ENCODE measurements at regions not wholly inside any gene's neighbourhood (a gene's known extent, or its start where the extent isn't known, plus 50 kb on each side); places are given as distances from the start of the nearest gene placed in this dataset.

GRCh38 chr3:28844298-28845005, 436.4 kb upstream of the RBMS3 start:
- no peak overlapping the region for H3K4me3 ChIP-seq (ENCODE audit: low read depth, low read length)
- TF ChIP-seq, protein P1, sequence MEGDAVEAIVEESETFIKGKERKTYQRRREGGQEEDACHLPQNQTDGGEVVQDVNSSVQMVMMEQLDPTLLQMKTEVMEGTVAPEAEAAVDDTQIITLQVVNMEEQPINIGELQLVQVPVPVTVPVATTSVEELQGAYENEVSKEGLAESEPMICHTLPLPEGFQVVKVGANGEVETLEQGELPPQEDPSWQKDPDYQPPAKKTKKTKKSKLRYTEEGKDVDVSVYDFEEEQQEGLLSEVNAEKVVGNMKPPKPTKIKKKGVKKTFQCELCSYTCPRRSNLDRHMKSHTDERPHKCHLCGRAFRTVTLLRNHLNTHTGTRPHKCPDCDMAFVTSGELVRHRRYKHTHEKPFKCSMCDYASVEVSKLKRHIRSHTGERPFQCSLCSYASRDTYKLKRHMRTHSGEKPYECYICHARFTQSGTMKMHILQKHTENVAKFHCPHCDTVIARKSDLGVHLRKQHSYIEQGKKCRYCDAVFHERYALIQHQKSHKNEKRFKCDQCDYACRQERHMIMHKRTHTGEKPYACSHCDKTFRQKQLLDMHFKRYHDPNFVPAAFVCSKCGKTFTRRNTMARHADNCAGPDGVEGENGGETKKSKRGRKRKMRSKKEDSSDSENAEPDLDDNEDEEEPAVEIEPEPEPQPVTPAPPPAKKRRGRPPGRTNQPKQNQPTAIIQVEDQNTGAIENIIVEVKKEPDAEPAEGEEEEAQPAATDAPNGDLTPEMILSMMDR (IDR thresholded peaks at IDR 0.05; ENCODE audit: low read depth, low read length), result no peak
- DNase-seq (ENCODE audit: low read depth, low spot score), result no peak
- in situ Hi-C loops (cut with HindIII; ENCODE audit: low sequenced_read_pairs), result no loop called here

- TF ChIP-seq, protein P1 (IDR thresholded peaks at IDR 0.05; ENCODE audit: low read depth, low read length), result no peak
- in situ Hi-C loops (cut with HindIII; ENCODE audit: low sequenced_read_pairs), result no loop called here
- H3K4me3 ChIP-seq (ENCODE audit: low read depth, low read length), result no peak overlapping the region
- DNase-seq (ENCODE audit: low read depth, low spot score), result no peak
Measured at GRCh38 chr3:28845006-28845324, 435.9 kb upstream of the RBMS3 start.

- in situ Hi-C loops (cut with HindIII; ENCODE audit: low sequenced_read_pairs), result no loop called here
- TF ChIP-seq, protein P1 (IDR thresholded peaks at IDR 0.05; ENCODE audit: low read depth, low read length), result no peak
- no peak overlapping the region for H3K4me3 ChIP-seq (ENCODE audit: low read depth, low read length)
- no peak for DNase-seq (ENCODE audit: low read depth, low spot score)
Measured at GRCh38 chr3:28846971-28847478, 433.8 kb upstream of the RBMS3 start.

GRCh38 chr3:28847736-28848135, 433.1 kb upstream of the RBMS3 start:
- no peak for DNase-seq (ENCODE audit: low read depth, low spot score)
- in situ Hi-C loops (cut with HindIII; ENCODE audit: low sequenced_read_pairs), result no loop called here
- H3K4me3 ChIP-seq (ENCODE audit: low read depth, low read length), result no peak overlapping the region
- TF ChIP-seq, protein P1 (IDR thresholded peaks at IDR 0.05; ENCODE audit: low read depth, low read length), result no peak

GRCh38 chr3:28850186-28850585, 430.7 kb upstream of the RBMS3 start:
- TF ChIP-seq, protein P1 (IDR thresholded peaks at IDR 0.05; ENCODE audit: low read depth, low read length), result no peak
- no peak overlapping the region for H3K4me3 ChIP-seq (ENCODE audit: low read depth, low read length)
- no peak for DNase-seq (ENCODE audit: low read depth, low spot score)
- in situ Hi-C loops (cut with HindIII; ENCODE audit: low sequenced_read_pairs), result no loop called here

- no peak overlapping the region for H3K4me3 ChIP-seq (ENCODE audit: low read depth, low read length)
- in situ Hi-C loops (cut with HindIII; ENCODE audit: low sequenced_read_pairs), result no loop called here
- DNase-seq (ENCODE audit: low read depth, low spot score), result peak; percentile 36
- TF ChIP-seq, protein P1 (IDR thresholded peaks at IDR 0.05; ENCODE audit: low read depth, low read length), result no peak
Measured at GRCh38 chr3:28853830-28854229, 427.0 kb upstream of the RBMS3 start.

All from astrocyte of the spinal cord (primary cell).